ENCODE measurements at regions not wholly inside any gene's neighbourhood (a gene's known extent, or its start where the extent isn't known, plus 50 kb on each side); places are given as distances from the start of the nearest gene placed in this dataset.

DNA sequence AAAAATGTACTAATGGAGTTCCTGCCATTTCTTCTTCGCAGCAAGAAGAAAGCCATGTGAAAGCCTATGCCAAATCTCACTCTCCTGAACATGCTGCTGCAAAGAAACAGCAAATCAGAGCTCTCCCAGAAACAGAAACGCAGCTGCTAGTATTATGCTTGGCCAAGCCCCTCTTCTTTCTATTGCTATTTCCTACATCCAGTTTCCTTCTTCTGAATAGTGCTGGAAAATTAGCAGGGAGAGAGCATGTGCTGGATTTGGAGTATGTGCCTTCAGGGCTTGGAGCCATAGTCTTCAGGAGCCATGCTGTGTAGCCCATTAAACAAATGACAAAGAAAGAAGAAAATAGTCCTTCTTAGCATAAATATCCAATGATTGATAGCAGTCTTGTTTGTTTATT lies 852.0 kb upstream of the PHF14 start:
- Mint-ChIP-seq H3K27ac (ENCODE audit: unreplicated experiment) (peak overlapping the region; percentile 92), H3K4me1 (peaks cover 33% of the 10 kb centered on the region), H3K36me3 (ENCODE audit: low read depth) (no peaks in the 10 kb centered on the region), H3K4me3 (no peak overlapping the region), H3K9me3 (peaks cover 3% of the 10 kb centered on the region), H3K27me3 (ENCODE audit: low read depth) (no peaks in the 10 kb centered on the region)
- DNase-seq (ENCODE audit: low read depth, low spot score): no peak
- TF ChIP-seq, protein P1, sequence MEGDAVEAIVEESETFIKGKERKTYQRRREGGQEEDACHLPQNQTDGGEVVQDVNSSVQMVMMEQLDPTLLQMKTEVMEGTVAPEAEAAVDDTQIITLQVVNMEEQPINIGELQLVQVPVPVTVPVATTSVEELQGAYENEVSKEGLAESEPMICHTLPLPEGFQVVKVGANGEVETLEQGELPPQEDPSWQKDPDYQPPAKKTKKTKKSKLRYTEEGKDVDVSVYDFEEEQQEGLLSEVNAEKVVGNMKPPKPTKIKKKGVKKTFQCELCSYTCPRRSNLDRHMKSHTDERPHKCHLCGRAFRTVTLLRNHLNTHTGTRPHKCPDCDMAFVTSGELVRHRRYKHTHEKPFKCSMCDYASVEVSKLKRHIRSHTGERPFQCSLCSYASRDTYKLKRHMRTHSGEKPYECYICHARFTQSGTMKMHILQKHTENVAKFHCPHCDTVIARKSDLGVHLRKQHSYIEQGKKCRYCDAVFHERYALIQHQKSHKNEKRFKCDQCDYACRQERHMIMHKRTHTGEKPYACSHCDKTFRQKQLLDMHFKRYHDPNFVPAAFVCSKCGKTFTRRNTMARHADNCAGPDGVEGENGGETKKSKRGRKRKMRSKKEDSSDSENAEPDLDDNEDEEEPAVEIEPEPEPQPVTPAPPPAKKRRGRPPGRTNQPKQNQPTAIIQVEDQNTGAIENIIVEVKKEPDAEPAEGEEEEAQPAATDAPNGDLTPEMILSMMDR (conservative IDR thresholded peaks at IDR 0.05): no peak

DNA sequence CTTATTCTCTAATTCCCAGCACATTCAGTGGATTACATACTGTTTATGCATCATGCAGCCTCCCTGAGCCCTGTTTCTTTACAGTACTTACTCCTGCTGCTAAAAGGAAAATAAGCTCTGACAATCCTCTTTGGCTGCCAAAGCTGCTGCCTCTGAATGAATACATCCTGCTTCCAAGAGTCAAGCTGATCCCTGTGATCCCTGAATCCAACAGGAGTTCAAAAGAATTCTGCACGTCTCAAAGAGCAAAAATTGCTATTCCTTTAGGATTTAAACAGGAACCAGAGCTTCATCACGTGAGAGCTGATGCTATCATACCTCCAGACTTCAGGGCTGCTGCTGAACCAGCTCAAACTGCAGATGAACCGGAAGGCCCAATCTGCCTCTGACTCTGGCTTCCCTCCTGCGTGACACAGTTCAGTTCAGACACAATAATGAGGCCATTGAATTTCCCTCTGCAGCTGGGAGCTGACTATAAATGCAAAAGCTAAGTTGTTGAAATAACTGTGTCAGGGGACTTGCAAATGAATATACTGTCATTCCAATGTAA lies 851.0 kb upstream of the PHF14 start:
- no peaks in the 10 kb centered on the region for H3K27me3 Mint-ChIP-seq (ENCODE audit: low read depth)
- H3K4me3 Mint-ChIP-seq: peak overlapping the region; percentile 68
- peaks cover 33% of the 10 kb centered on the region for H3K4me1 Mint-ChIP-seq
- TF ChIP-seq, protein P1 (conservative IDR thresholded peaks at IDR 0.05): no peak
- peak overlapping the region; percentile 92 for H3K27ac Mint-ChIP-seq (ENCODE audit: unreplicated experiment)
- DNase-seq (ENCODE audit: low read depth, low spot score): peak; percentile 33
- H3K9me3 Mint-ChIP-seq: peaks cover 2% of the 10 kb centered on the region
- no peaks in the 10 kb centered on the region for H3K36me3 Mint-ChIP-seq (ENCODE audit: low read depth)

DNA sequence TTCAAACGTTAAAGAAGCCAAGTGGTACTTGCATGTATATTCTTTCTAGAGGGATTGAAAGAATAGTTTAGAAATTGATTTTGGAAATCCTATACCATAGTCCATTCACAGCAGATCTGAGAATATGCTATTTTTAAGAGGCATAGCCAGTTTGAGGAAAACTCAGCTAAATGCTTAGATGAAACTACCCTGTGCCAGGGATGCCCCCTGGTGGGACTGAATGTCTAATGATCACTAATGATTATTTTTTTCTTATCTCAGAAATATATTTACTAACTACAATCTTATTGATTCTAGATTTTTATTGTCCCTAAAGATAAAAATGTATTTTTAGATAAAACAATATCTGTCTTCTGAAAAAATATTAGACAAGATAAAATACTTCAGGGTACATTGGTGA lies 844.9 kb upstream of the PHF14 start:
- no peak overlapping the region for H3K27ac Mint-ChIP-seq (ENCODE audit: unreplicated experiment)
- H3K27me3 Mint-ChIP-seq (ENCODE audit: low read depth): no peaks in the 10 kb centered on the region
- TF ChIP-seq, protein P1 (conservative IDR thresholded peaks at IDR 0.05): peak; percentile 64
- peak; percentile 18 for DNase-seq (ENCODE audit: low read depth, low spot score)
- H3K4me3 Mint-ChIP-seq: no peak overlapping the region
- H3K4me1 Mint-ChIP-seq: peaks cover 1% of the 10 kb centered on the region
- no peaks in the 10 kb centered on the region for H3K36me3 Mint-ChIP-seq (ENCODE audit: low read depth)
- H3K9me3 Mint-ChIP-seq: no peaks in the 10 kb centered on the region

DNA sequence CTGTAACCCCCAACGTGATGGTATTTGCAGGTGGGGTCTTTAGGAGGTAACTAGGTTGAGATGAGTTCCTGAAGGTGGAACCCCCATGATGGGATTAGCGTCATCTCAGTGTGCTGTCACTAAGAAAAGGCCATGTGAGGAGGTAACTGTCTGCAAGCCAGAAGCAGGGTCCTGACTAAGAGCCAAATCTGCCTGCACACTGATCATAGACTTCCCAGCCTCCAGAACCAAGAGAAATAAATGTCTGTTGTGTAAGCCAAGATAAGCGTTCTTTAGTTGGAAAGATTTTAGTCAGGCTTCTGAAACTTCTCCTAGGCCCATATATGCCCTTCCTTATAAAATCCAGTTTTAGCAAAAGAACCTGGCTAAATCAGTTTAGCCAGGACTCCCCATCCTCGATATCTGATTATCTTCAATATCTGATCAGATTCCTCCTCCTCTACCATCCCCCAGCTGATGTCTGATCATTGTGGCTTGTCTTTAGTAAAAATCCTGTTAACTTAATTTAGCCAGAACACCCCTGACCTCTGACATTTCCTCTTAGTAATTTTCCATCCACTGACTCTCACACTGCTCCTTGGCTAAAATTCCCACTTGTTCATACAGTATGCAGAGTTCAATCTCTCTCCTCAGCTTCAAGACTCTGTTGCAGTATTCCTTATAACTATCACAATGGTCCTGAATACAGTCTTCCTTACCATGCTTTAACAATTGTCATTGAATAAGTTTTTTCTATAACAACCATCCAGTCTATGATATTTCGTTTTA lies 835.4 kb upstream of the PHF14 start:
- DNase-seq (ENCODE audit: low read depth, low spot score): no peak
- no peak overlapping the region for H3K27ac Mint-ChIP-seq (ENCODE audit: unreplicated experiment)
- TF ChIP-seq, protein P1 (conservative IDR thresholded peaks at IDR 0.05): no peak
- H3K36me3 Mint-ChIP-seq (ENCODE audit: low read depth): no peaks in the 10 kb centered on the region
- peaks cover 3% of the 10 kb centered on the region for H3K9me3 Mint-ChIP-seq
- H3K4me1 Mint-ChIP-seq: peaks cover 16% of the 10 kb centered on the region
- H3K4me3 Mint-ChIP-seq: no peak overlapping the region
- H3K27me3 Mint-ChIP-seq (ENCODE audit: low read depth): no peaks in the 10 kb centered on the region

DNA sequence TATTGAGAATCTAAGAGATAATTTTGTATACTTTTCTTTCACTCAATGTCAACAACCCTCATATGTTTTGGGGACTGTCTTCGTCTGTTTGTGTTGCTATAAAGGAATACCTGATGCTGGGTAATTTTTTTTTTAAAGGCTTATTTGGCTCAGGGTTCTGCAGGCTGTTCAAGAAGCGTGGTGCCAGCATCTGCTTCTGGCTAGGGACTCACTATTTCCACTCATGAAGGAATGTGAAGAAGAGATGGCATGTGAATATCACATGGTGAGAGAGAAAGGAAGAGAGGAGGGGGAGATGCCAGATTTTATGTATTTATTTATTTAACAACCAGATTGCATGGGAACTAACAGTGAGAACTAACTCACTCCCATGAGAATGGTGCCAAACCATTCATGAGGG lies 827.4 kb upstream of the PHF14 start:
- Mint-ChIP-seq H3K9me3 (no peaks in the 10 kb centered on the region), H3K36me3 (ENCODE audit: low read depth) (no peaks in the 10 kb centered on the region), H3K27ac (ENCODE audit: unreplicated experiment) (no peak overlapping the region), H3K4me3 (no peak overlapping the region), H3K4me1 (no peaks in the 10 kb centered on the region), H3K27me3 (ENCODE audit: low read depth) (no peaks in the 10 kb centered on the region)
- TF ChIP-seq, protein P1 (conservative IDR thresholded peaks at IDR 0.05): no peak
- no peak for DNase-seq (ENCODE audit: low read depth, low spot score)

Measured in neural crest cell (in vitro differentiated cells).